HT-29 (cell line): ENCODE measurements at regions not wholly inside any gene's neighbourhood (a gene's known extent, or its start where the extent isn't known, plus 50 kb on each side); places are given as distances from the start of the nearest gene placed in this dataset. TPM values are rescaled to one million over a fixed set of nuclear protein-coding genes. Genes with fewer than 3 reads are reported as not detected.

Experiments used
- DNase-seq: peaks from one replicate; pipeline ENCODE4 v3.0.0-alpha.2; 2015; ENCODE audit warnings: low spot score
- small RNA-seq: library from RNA; depleted of rRNA; stranded (forward); fragments of <200 nt; gene quantifications from one replicate; pipeline ENCODE3, GENCODE V24; 2014

GRCh38 chr19:53696951-53697350 is 65.2 kb downstream of the DPRX start:
- DNase-seq: no peak

DNA sequence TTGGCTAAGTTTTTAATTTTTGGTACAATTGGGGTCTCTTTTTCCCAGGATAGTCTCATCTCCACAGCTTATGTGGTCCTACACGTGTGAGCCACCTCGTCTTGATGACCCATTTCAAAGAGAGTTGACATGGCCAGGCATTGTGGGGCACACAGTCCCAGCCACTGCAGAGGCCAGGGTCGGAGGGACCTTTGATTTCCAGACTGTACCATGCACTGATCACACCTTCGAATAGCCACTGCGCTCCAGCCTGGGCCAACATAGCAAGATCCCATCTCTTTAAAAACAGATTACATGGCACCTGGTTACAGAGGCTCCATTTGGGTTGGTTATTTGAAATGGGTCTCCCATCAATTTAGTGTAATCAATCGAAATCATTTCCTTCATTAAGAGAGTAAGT is 71.6 kb downstream of the DPRX start:
- DNase-seq: no peak

GRCh38 chr19:53704011-53704410 is 72.2 kb downstream of the DPRX start:
- DNase-seq: no peak

DNA sequence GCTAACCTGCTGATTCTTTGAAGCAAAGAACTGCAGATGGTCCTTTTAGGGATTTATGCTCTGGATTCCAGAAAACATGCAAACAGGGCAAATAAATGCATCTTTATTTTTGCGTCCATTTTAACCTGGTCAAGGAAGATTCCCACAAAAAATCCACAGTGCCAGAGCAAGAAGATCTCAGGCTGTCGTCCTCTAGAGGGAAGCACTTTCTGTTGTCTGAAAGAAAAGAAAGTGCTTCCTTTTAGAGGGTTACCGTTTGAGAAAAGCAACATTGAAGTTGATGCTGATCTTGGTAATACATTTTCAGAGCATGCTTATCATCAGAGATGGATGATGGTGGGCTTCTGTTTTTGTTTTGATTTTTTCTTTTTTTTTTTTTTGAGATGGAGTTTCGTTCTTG is 75.5 kb downstream of the DPRX start:
- peak; percentile 5 for DNase-seq

DNA sequence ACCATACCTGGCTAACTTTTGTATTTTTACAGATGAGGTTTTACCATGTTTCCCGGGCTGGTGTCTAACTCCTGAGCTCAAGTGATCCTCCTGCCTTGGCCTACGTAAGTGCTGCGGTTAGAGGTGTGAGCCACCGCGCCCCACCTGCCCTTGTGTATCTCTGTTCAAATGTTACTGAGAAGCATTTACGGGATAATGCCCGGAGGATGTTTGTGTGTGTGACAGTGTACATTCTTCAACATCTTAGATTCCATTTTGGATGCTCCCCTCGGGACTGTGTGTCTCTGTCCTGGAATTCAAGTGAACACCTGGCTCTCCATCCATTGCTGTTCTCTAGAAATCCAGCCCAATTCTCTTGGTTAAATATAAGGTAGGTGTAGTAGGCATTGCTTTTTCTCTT is 93.7 kb downstream of the NLRP12 start:
- DNase-seq: no peak

Small RNA genes in the stretch of these regions (small RNA-seq; reads per million reads assigned to genes)
- gene MIR516B2 (not detected), gene MIR517A (not detected), gene MIR517B (not detected), gene MIR518B (not detected), gene MIR518E (not detected), gene MIR518F (not detected), gene MIR519D (not detected), gene MIR520B (not detected), gene MIR520C (not detected), gene MIR520D (not detected), gene MIR520G (not detected), gene MIR521-2 (not detected), gene MIR525 (not detected), gene MIR526A1 (not detected), gene MIR526A2 (not detected), gene RNU6-803P (not detected)
